ENCODE measurements at regions not wholly inside any gene's neighbourhood (a gene's known extent, or its start where the extent isn't known, plus 50 kb on each side); places are given as distances from the start of the nearest gene placed in this dataset.

GRCh38 chr4:55028196-55028595, 97.2 kb downstream of the KDR start:
- CTCF ChIA-PET: interaction anchor here (0.6 kb wide), 1 partner anchor 98 kb away, joined by 3 read pairs; no protein-coding TSS in a partner anchor
- WGBS (ENCODE audit: low lambda C conversion rate): 70% methylated on average over 9 of the region's 9 CpGs
- POLR2A ChIA-PET: no interaction called here

More at GRCh38 chr4:55028196-55028595, 97.2 kb downstream of the KDR start:
- H3K27ac ChIP-seq (ENCODE audit: low read depth in 2 of 2, low read length in 1 of 2): no peak overlapping the region
- H2AFZ ChIP-seq (ENCODE audit: low read depth): no peak overlapping the region
- H3K9me3 ChIP-seq: no peaks in the 10 kb centered on the region
- peaks cover 0 to 3% of the 10 kb centered on the region in 2 experiments; a peak in 1 of 4 replicates for H3K4me1 ChIP-seq (ENCODE audit: control insufficient read depth in 1 of 2, insufficient read depth in 2 of 2, low read depth in 1 of 2, low read length in 1 of 2)
- H3K9me2 ChIP-seq: no peaks in the 10 kb centered on the region
- H3K4me3 ChIP-seq (ENCODE audit: low read depth in 2 of 2, low read length in 1 of 2): no peak overlapping the region
- H3K79me2 ChIP-seq (ENCODE audit: insufficient read depth): no peaks in the 10 kb centered on the region
- no peaks in the 10 kb centered on the region for H3K36me3 ChIP-seq (replicated peaks in 1 of 2; ENCODE audit: control insufficient read depth in 1 of 2, insufficient read depth in 2 of 2, low read length in 1 of 2)
- H4K20me1 ChIP-seq (ENCODE audit: insufficient read depth): no peaks in the 10 kb centered on the region
- H3F3A ChIP-seq (replicated peaks; ENCODE audit: insufficient read depth): no peaks in the 10 kb centered on the region
- TF ChIP-seq NFIC (IDR thresholded peaks at IDR 0.05; ENCODE audit: borderline replicate concordance) (no peak), POLR2AphosphoS5 (IDR thresholded peaks at IDR 0.05; ENCODE audit: low read depth, low read length) (no peak), RAD21 (IDR thresholded peaks at IDR 0.05; ENCODE audit: low read length) (no peak), GABPA (IDR thresholded peaks at IDR 0.05; ENCODE audit: low read depth) (no peak), TCF12 (IDR thresholded peaks at IDR 0.05) (no peak), EP300 (IDR thresholded peaks at IDR 0.05; ENCODE audit: borderline replicate concordance in 1 of 2, low read depth in 1 of 2, low read length in 1 of 2) (no peak), YY1 (IDR thresholded peaks at IDR 0.05; ENCODE audit: low read depth) (no peak), USF1 (IDR thresholded peaks at IDR 0.05; ENCODE audit: borderline replicate concordance, low read depth) (no peak), USF2 (IDR thresholded peaks at IDR 0.05; ENCODE audit: borderline replicate concordance, low read depth, low read length) (no peak), ELF1 (IDR thresholded peaks at IDR 0.05) (no peak), PBX3 (IDR thresholded peaks at IDR 0.05) (no peak), TAF1 (IDR thresholded peaks at IDR 0.05; ENCODE audit: borderline replicate concordance, low read depth, low read length) (no peak), FOXM1 (IDR thresholded peaks at IDR 0.05; ENCODE audit: low read depth) (no peak), IRF3 (IDR thresholded peaks at IDR 0.05; ENCODE audit: low read depth, low read length) (no peak), SIN3A (IDR thresholded peaks at IDR 0.05; ENCODE audit: borderline replicate concordance, low read depth, low read length) (no peak), RXRA (IDR thresholded peaks at IDR 0.05; ENCODE audit: borderline replicate concordance, low read depth) (no peak), FOXJ3 (CRISPR knock-in tag; IDR thresholded peaks at IDR 0.05) (no peak), JUND (IDR thresholded peaks at IDR 0.05) (no peak), CHD2 (IDR thresholded peaks at IDR 0.05; ENCODE audit: low read length, partially characterized antibody) (no peak)
- H3K9ac ChIP-seq: no peak overlapping the region
- H3K27me3 ChIP-seq (ENCODE audit: insufficient read depth): no peaks in the 10 kb centered on the region
- no peak overlapping the region for H3K4me2 ChIP-seq
- DNase-seq: no peak
